Fibroblast of pulmonary artery (primary cell): ENCODE measurements at regions not wholly inside any gene's neighbourhood (a gene's known extent, or its start where the extent isn't known, plus 50 kb on each side); places are given as distances from the start of the nearest gene placed in this dataset.

Experiments
- DNase-seq: peaks from one replicate; pipeline ENCODE4 v3.0.0-alpha.2; 2010; ENCODE audit warnings: low read depth
- H3K4me3 ChIP-seq: replicated peaks from 2 replicates; pipeline ENCODE4 v1.5.1; 2011; ENCODE audit warnings: low read depth, mild to moderate bottlenecking, control low read depth, low read length, moderate library complexity
- CTCF ChIP-seq: IDR thresholded peaks from 2 replicates; pipeline ENCODE4 v1.5.1; 2011; ENCODE audit warnings: mild to moderate bottlenecking, control low read depth, low read length, inconsistent platforms; ENCODE audit errors: missing control alignments

DNA sequence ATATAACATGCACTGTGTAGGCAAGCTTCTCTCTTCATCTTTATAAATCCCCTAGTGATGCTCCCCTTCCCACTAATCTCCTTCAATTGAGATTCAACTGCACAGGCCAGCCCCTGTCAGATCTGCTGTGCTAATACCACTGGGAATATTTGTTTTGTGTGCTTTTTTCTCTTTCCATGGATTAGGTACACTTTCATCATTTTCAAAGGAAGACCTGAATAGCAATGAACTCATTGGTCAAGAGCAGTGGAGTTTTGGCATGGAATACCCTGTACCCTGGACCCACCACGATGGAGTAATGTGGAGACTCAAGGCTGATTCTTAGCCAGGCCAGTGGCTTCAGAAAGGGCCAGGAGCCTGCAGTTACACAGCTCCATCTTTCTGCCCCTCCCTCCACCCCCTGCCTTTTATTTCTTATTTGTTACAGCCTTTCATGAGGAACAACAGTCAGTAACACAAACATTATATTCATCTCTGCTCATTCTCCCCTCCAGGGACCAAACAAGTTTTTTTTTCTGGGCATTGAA, 75.4 kb upstream of the KCNG1 start:
- DNase-seq: no peak
- no peak for TF ChIP-seq CTCF
- no peak overlapping the region for H3K4me3 ChIP-seq

DNA sequence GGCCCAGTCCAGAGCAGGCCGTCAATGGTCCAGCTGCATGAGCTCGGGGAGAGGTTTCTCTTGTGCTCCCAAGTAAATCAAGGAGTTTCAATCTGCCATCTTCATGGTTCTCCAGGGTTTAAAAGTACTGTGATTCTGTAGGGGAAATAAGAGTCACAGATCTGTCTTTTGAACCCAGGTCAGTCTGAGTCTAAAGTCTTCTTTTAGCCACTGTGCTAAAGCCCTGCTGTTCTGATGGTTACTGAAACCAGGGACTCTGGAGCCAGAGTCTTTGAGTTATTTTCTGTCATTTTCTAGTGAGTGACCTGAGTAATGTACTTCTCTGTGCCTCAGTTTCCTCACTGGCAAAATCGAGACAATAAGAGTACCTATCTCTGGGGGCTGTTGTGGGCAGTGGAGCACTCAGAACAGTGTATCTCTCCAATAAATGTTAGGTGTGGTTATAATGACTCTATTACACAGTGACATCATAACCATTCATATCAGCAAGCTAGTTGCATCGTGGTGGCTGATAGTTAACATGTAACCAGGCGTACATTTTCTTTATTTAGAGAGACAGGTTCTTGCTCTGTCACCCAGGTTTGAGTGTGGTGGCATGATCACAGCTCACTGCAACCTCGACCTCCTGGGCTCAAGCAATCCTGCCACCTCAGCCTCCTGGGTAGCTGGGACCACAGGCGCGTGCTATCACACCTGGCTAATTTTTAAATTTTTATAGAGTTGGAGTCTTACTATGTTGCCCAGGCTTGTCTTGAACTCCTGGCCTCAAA, 74.6 kb upstream of the KCNG1 start:
- DNase-seq: no peak
- no peak for TF ChIP-seq CTCF
- no peak overlapping the region for H3K4me3 ChIP-seq

GRCh38 chr20:51096582-51097267, 73.8 kb upstream of the KCNG1 start:
- no peak for TF ChIP-seq CTCF
- no peak for DNase-seq

DNA sequence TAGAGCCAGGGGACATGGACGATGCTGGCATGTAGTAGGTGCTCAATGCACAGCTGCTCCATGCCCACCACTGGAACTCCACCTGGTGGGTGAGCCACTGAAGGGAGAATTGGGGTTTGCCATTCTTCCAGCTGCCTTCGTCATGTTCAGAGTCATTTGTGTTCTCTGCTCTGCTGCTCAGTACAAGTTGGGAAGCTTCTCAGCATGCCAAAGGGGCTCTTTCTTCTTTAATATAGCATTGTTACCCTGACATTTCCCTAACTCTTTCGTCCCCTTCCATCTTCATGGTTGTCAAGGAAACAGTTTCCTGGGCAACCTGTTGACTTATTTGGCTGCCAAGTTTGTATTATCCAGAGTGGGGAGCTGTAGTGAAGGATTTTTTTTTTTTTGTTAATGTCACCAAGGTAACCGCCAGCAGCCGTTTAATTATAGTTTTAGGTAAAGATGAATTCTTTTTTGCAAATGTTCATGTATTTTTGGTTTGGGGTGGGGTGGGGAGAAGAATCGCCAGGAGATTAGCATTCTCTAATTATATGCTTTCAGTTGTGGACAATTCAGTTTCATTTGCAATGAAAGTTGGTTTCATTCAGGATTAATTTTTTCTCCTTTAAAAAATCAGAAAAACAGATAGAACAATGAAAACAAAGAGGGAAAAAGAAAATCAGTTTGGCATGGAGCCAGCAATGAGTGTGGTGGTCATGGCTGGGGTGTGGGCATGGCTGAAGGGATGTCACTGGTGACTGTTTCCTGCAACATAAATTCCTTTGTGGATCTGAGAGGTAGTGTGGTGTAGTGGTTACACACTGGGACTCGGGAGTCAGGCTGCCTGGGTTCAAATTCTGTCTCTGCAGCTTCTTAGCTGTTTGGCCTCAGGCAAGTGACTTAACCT, 73.0 kb upstream of the KCNG1 start:
- no peak overlapping the region for H3K4me3 ChIP-seq
- DNase-seq: peak; percentile 7
- TF ChIP-seq CTCF: no peak

More at GRCh38 chr20:51096582-51097267, 73.8 kb upstream of the KCNG1 start:
- no peak overlapping the region for H3K4me3 ChIP-seq

GRCh38 chr20:51094221-51094620, 71.3 kb upstream of the KCNG1 start:
- no peak for TF ChIP-seq CTCF
- DNase-seq: no peak
- no peak overlapping the region for H3K4me3 ChIP-seq

DNA sequence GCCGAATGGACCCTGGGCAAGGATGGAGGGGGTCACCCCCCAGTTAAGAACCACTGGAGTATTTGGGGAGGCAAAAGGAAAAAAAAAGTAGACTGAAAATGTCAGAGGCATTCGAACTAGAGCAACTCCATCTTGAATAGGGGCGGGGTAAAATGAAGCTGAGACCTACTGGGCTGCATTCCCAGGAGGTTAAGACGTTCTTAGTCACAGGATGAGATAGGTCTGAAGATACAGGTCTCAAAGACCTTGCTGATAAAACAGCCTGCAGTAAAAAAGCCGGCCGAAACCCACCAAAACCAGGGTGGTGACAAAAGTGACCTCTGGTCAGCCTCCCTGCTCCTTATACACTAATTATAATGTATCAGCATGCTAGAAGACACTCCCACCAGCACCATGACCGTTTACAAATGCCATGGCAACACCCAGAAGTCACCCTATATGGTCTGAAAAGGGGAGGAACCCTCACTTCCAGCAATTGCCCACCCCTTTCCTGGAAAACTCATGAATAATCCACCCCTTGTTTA, 70.4 kb upstream of the KCNG1 start:
- DNase-seq: no peak
- no peak overlapping the region for H3K4me3 ChIP-seq
- TF ChIP-seq CTCF: no peak
